GM12878 (cell line): ENCODE measurements at regions not wholly inside any gene's neighbourhood (a gene's known extent, or its start where the extent isn't known, plus 50 kb on each side); places are given as distances from the start of the nearest gene placed in this dataset.

Experiments used
- CREB1 ChIP-seq: IDR thresholded peaks from 2 replicates; pipeline ENCODE4 v1.6.1; 2012; ENCODE audit warnings: low read depth, mild to moderate bottlenecking, inconsistent platforms
- HDAC6 ChIP-seq: fragments of 200-600 bp; sonication (generic); IDR thresholded peaks from one replicate; pipeline ENCODE4 v1.8.0; 2017; ENCODE audit warnings: antibody characterized with exemption; ENCODE audit not compliant: unreplicated experiment
- IRF4 ChIP-seq: IDR thresholded peaks from 2 replicates; pipeline ENCODE4 v1.6.1; 2011; ENCODE audit warnings: low read depth, low read length
- NFXL1 ChIP-seq: fragments of 450-650 bp; IDR thresholded peaks from 2 replicates; pipeline ENCODE4 v1.6.1; 2017; ENCODE audit warnings: antibody characterized with exemption, mild to moderate bottlenecking, borderline replicate concordance
- TF ChIP-seq, protein P1 (sequence below): fragments of 450-650 bp; IDR thresholded peaks from 2 replicates; pipeline ENCODE4 v1.6.1; 2017; ENCODE audit warnings: mild to moderate bottlenecking, moderate library complexity
- TF ChIP-seq, protein P2 (sequence below): fragments of 450-650 bp; formaldehyde crosslinking; IDR thresholded peaks from 2 replicates; pipeline ENCODE4 v1.4.0; 2022; ENCODE audit warnings: mild to moderate bottlenecking, moderate library complexity
- TF ChIP-seq, protein P3 (sequence below): fragments of 450-650 bp; IDR thresholded peaks from 2 replicates; pipeline ENCODE4 v1.6.1; 2016; ENCODE audit warnings: mild to moderate bottlenecking, moderate library complexity, borderline replicate concordance
- TF ChIP-seq, protein P4 (sequence below), 3 experiments: IDR thresholded peaks in 2 of 3; conservative IDR thresholded peaks in 1 of 3; 2 replicates each; pipeline ENCODE4 v1.5.1; 2011; ENCODE audit warnings: low read depth in 3 of 3, low read length in 3 of 3, mild to moderate bottlenecking in 3 of 3, control low read depth in 2 of 3, moderate library complexity in 2 of 3, inconsistent platforms in 1 of 3, mixed read lengths in 1 of 3; ENCODE audit not compliant: control insufficient read depth in 2 of 3, insufficient read depth in 1 of 3; ENCODE audit errors: extremely low read depth in 1 of 3

DNA sequence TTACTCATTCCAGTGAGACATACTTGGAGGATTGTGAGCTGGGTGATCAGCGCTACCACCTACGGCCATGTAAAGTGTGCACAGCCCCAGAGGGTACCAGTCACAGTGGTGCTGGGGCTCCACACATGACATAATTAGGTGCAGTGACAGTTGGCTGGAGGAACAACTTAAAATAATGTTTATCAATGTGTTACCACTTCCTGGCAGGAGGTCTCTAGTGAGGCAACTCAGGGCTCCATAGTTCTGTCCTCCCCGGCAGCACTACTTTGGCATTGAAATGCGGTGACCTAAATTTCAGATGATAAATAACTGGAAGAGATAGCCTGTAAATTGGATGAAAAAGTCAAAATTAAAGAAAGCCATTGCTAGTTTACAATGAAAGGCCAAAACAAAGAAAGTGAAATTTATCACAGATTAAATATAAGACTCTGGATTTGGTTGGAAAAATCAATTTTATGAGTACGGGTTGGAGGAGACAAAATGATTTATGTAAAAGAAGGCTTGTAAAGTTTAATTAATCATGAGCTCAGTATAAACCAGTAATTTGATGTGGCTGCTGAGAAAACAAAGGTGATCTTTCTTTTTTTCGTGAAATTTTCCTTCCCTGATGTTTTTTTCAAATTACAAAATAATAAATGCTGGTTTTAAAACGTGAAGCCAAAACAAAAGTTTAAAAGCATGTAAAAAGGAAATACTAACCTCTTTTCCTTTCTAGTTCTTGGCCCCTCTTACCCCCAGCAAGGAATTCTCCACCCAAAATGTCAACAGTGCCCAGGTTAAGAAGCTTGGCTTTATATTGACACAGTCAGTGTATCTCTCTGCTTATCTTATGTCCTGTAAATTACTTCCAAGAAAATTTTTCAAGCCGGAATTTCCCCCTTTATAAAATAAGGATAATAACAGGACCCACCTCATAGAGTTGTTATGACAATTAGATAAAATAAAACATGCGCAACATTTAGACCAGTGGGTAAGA lies 126.7 kb upstream of the NOX3 start (continued):
- TF ChIP-seq, protein P1, sequence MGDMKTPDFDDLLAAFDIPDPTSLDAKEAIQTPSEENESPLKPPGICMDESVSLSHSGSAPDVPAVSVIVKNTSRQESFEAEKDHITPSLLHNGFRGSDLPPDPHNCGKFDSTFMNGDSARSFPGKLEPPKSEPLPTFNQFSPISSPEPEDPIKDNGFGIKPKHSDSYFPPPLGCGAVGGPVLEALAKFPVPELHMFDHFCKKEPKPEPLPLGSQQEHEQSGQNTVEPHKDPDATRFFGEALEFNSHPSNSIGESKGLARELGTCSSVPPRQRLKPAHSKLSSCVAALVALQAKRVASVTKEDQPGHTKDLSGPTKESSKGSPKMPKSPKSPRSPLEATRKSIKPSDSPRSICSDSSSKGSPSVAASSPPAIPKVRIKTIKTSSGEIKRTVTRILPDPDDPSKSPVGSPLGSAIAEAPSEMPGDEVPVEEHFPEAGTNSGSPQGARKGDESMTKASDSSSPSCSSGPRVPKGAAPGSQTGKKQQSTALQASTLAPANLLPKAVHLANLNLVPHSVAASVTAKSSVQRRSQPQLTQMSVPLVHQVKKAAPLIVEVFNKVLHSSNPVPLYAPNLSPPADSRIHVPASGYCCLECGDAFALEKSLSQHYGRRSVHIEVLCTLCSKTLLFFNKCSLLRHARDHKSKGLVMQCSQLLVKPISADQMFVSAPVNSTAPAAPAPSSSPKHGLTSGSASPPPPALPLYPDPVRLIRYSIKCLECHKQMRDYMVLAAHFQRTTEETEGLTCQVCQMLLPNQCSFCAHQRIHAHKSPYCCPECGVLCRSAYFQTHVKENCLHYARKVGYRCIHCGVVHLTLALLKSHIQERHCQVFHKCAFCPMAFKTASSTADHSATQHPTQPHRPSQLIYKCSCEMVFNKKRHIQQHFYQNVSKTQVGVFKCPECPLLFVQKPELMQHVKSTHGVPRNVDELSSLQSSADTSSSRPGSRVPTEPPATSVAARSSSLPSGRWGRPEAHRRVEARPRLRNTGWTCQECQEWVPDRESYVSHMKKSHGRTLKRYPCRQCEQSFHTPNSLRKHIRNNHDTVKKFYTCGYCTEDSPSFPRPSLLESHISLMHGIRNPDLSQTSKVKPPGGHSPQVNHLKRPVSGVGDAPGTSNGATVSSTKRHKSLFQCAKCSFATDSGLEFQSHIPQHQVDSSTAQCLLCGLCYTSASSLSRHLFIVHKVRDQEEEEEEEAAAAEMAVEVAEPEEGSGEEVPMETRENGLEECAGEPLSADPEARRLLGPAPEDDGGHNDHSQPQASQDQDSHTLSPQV: no peak
- TF ChIP-seq NFXL1: no peak
- TF ChIP-seq CREB1: no peak
- TF ChIP-seq, protein P2, sequence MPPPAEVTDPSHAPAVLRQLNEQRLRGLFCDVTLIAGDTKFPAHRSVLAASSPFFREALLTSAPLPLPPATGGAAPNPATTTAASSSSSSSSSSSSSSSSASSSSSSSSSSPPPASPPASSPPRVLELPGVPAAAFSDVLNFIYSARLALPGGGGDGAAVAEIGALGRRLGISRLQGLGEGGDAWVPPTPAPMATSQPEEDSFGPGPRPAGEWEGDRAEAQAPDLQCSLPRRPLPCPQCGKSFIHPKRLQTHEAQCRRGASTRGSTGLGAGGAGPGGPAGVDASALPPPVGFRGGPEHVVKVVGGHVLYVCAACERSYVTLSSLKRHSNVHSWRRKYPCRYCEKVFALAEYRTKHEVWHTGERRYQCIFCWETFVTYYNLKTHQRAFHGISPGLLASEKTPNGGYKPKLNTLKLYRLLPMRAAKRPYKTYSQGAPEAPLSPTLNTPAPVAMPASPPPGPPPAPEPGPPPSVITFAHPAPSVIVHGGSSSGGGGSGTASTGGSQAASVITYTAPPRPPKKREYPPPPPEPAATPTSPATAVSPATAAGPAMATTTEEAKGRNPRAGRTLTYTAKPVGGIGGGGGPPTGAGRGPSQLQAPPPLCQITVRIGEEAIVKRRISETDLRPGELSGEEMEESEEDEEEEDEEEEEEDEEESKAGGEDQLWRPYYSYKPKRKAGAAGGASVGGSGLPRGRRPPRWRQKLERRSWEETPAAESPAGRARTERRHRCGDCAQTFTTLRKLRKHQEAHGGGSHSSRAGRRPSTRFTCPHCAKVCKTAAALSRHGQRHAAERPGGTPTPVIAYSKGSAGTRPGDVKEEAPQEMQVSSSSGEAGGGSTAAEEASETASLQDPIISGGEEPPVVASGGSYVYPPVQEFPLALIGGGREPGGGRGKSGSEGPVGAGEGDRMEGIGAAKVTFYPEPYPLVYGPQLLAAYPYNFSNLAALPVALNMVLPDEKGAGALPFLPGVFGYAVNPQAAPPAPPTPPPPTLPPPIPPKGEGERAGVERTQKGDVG (CRISPR knock-in tag): no peak
- no peak for TF ChIP-seq IRF4
- TF ChIP-seq, protein P3, sequence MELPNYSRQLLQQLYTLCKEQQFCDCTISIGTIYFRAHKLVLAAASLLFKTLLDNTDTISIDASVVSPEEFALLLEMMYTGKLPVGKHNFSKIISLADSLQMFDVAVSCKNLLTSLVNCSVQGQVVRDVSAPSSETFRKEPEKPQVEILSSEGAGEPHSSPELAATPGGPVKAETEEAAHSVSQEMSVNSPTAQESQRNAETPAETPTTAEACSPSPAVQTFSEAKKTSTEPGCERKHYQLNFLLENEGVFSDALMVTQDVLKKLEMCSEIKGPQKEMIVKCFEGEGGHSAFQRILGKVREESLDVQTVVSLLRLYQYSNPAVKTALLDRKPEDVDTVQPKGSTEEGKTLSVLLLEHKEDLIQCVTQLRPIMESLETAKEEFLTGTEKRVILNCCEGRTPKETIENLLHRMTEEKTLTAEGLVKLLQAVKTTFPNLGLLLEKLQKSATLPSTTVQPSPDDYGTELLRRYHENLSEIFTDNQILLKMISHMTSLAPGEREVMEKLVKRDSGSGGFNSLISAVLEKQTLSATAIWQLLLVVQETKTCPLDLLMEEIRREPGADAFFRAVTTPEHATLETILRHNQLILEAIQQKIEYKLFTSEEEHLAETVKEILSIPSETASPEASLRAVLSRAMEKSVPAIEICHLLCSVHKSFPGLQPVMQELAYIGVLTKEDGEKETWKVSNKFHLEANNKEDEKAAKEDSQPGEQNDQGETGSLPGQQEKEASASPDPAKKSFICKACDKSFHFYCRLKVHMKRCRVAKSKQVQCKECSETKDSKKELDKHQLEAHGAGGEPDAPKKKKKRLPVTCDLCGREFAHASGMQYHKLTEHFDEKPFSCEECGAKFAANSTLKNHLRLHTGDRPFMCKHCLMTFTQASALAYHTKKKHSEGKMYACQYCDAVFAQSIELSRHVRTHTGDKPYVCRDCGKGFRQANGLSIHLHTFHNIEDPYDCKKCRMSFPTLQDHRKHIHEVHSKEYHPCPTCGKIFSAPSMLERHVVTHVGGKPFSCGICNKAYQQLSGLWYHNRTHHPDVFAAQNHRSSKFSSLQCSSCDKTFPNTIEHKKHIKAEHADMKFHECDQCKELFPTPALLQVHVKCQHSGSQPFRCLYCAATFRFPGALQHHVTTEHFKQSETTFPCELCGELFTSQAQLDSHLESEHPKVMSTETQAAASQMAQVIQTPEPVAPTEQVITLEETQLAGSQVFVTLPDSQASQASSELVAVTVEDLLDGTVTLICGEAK: no peak
- no peak for TF ChIP-seq HDAC6
- TF ChIP-seq, protein P4, sequence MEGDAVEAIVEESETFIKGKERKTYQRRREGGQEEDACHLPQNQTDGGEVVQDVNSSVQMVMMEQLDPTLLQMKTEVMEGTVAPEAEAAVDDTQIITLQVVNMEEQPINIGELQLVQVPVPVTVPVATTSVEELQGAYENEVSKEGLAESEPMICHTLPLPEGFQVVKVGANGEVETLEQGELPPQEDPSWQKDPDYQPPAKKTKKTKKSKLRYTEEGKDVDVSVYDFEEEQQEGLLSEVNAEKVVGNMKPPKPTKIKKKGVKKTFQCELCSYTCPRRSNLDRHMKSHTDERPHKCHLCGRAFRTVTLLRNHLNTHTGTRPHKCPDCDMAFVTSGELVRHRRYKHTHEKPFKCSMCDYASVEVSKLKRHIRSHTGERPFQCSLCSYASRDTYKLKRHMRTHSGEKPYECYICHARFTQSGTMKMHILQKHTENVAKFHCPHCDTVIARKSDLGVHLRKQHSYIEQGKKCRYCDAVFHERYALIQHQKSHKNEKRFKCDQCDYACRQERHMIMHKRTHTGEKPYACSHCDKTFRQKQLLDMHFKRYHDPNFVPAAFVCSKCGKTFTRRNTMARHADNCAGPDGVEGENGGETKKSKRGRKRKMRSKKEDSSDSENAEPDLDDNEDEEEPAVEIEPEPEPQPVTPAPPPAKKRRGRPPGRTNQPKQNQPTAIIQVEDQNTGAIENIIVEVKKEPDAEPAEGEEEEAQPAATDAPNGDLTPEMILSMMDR (IDR thresholded peaks at IDR 0.05 in 2 of 3, conservative IDR thresholded peaks at IDR 0.05 in 1 of 3; ENCODE audit: control insufficient read depth in 2 of 3, extremely low read depth in 1 of 3, insufficient read depth in 1 of 3, low read depth in 3 of 3, low read length in 3 of 3): no peak
